SK-N-SH (cell line): ENCODE measurements at regions not wholly inside any gene's neighbourhood (a gene's known extent, or its start where the extent isn't known, plus 50 kb on each side); places are given as distances from the start of the nearest gene placed in this dataset.

Experiments used
- CTCF ChIA-PET: fragments of 300-600, 350-600 bp; formaldehyde crosslinking; extraction: SDS; loops from one replicate; lab custom pipeline; 2021; lab: Yijun Ruan, JAX
- POLR2A ChIA-PET: fragments of 350-600 bp; sonication (Branson Sonifier 250); formaldehyde crosslinking; extraction: SDS; loops from one replicate; lab custom pipeline; 2020; ENCODE audit warnings: antibody characterized with exemption, inconsistent platforms; lab: Yijun Ruan, JAX
- DNase-seq: peaks from one replicate; pipeline ENCODE4 v3.0.0; 2012
- H2AFZ ChIP-seq: fragments of 200-600 bp; sonication (generic); 2 replicates; pipeline ENCODE4 v1.8.1; 2016; ENCODE audit warnings: antibody characterized with exemption, mild to moderate bottlenecking, low read depth
- H3F3A ChIP-seq: fragments of 200-600 bp; sonication (generic); replicated peaks from 2 replicates; pipeline ENCODE3; 2016; ENCODE audit warnings: antibody characterized with exemption, mild to moderate bottlenecking; ENCODE audit not compliant: insufficient read depth
- H3K27ac ChIP-seq, 2 experiments: fragments of 200-500 bp in 1 of 2; fragments of 200-600 bp in 1 of 2; sonication (Bioruptor generic) in 1 of 2; sonication (generic), shearing (Covaris generic) in 1 of 2; 2 replicates each; pipeline versions ENCODE4 v1.5.1 to v1.6.1; 2014 to 2016; ENCODE audit warnings: low read depth in 2 of 2, inconsistent platforms in 1 of 2, low read length in 1 of 2, mild to moderate bottlenecking in 1 of 2, mixed read lengths in 1 of 2
- H3K27me3 ChIP-seq: fragments of 200-600 bp; sonication (generic), shearing (Covaris generic); 2 replicates; pipeline ENCODE4 v1.6.1; 2016; ENCODE audit warnings: mixed run types; ENCODE audit not compliant: insufficient read depth
- H3K36me3 ChIP-seq, 2 experiments: fragments of 200-500 bp in 1 of 2; fragments of 200-600 bp in 1 of 2; sonication (Bioruptor generic) in 1 of 2; sonication (generic) in 1 of 2; replicated peaks in 1 of 2; 2 replicates each; pipeline versions ENCODE3 to v1.5.1; 2014 to 2016; ENCODE audit warnings: low read length in 1 of 2, mild to moderate bottlenecking in 1 of 2; ENCODE audit not compliant: insufficient read depth in 2 of 2, control insufficient read depth in 1 of 2
- H3K4me1 ChIP-seq, 2 experiments: fragments of 200-500 bp in 1 of 2; fragments of 200-600 bp in 1 of 2; sonication (Bioruptor generic) in 1 of 2; sonication (generic), shearing (Covaris generic) in 1 of 2; 2 replicates each; pipeline versions ENCODE4 v1.5.1 to v1.6.1; 2014 to 2016; ENCODE audit warnings: low read depth in 1 of 2, low read length in 1 of 2, mixed run types in 1 of 2; ENCODE audit not compliant: insufficient read depth in 2 of 2, control insufficient read depth in 1 of 2
- H3K4me2 ChIP-seq: fragments of 200-600 bp; sonication (generic), shearing (Covaris generic); 2 replicates; pipeline ENCODE4 v1.6.1; 2017; ENCODE audit warnings: mixed run types
- H3K4me3 ChIP-seq, 2 experiments: fragments of 200-500 bp in 1 of 2; fragments of 200-600 bp in 1 of 2; sonication (Bioruptor generic) in 1 of 2; sonication (generic), shearing (Covaris generic) in 1 of 2; 2 replicates each; pipeline versions ENCODE4 v1.5.1 to v1.8.1; 2014 to 2016; ENCODE audit warnings: low read depth in 2 of 2, inconsistent platforms in 1 of 2, low read length in 1 of 2, mild to moderate bottlenecking in 1 of 2, mixed read lengths in 1 of 2, moderate library complexity in 1 of 2
- H3K79me2 ChIP-seq: fragments of 200-600 bp; sonication (generic); 2 replicates; pipeline ENCODE4 v1.8.1; 2017; ENCODE audit warnings: mild to moderate bottlenecking; ENCODE audit not compliant: insufficient read depth
- H3K9ac ChIP-seq: fragments of 200-600 bp; sonication (generic); 2 replicates; pipeline ENCODE4 v1.6.1; 2017; ENCODE audit warnings: mixed run types
- H3K9me2 ChIP-seq: fragments of 200-600 bp; sonication (generic); 2 replicates; pipeline ENCODE4 v1.6.1; 2017; ENCODE audit warnings: mixed run types
- H3K9me3 ChIP-seq: fragments of 200-600 bp; sonication (generic); 2 replicates; pipeline ENCODE4 v1.6.1; 2017; ENCODE audit warnings: mixed run types, mild to moderate bottlenecking, moderate library complexity
- H4K20me1 ChIP-seq: fragments of 200-600 bp; sonication (generic); 2 replicates; pipeline ENCODE4 v1.6.1; 2017; ENCODE audit warnings: mild to moderate bottlenecking, mixed run types; ENCODE audit not compliant: insufficient read depth
- EZH2phosphoT487 ChIP-seq: fragments of 200-600 bp; sonication (generic); IDR thresholded peaks from 2 replicates; pipeline ENCODE4 v1.6.1; 2017; ENCODE audit warnings: low read depth, mixed run types, mild to moderate bottlenecking, antibody characterized with exemption, moderate library complexity, borderline replicate concordance
- FOSL2 ChIP-seq: IDR thresholded peaks from 2 replicates; pipeline ENCODE4 v1.4.0; 2012; ENCODE audit warnings: low read depth, mild to moderate bottlenecking, moderate library complexity, borderline replicate concordance
- FOXJ3 ChIP-seq: sonication (generic); formaldehyde crosslinking; IDR thresholded peaks from 2 replicates; pipeline ENCODE4 v1.5.1; 2020; ENCODE audit warnings: mild to moderate bottlenecking, missing genetic modification reagents
- GATA2 ChIP-seq: sonication (generic); formaldehyde crosslinking; IDR thresholded peaks from 2 replicates; pipeline ENCODE4 v1.5.0; 2020; ENCODE audit warnings: mild to moderate bottlenecking, missing genetic modification reagents
- MEF2A ChIP-seq: IDR thresholded peaks from 2 replicates; pipeline ENCODE4 v1.4.0; 2012; ENCODE audit warnings: low read depth, borderline replicate concordance
- PBX3 ChIP-seq: IDR thresholded peaks from 2 replicates; pipeline ENCODE4; 2012
- REST ChIP-seq: IDR thresholded peaks from 2 replicates; pipeline ENCODE4 v1.6.1; 2012; ENCODE audit warnings: mild to moderate bottlenecking, low read depth, low read length, moderate library complexity
- RFX5 ChIP-seq: IDR thresholded peaks from 2 replicates; pipeline ENCODE4 v1.6.1; 2012; ENCODE audit warnings: mild to moderate bottlenecking, improper control_type of control experiment, low read length
- SIN3A ChIP-seq: IDR thresholded peaks from 2 replicates; pipeline ENCODE4 v1.6.1; 2012; ENCODE audit warnings: low read depth, mild to moderate bottlenecking, low read length, moderate library complexity, borderline replicate concordance
- SMC3 ChIP-seq: IDR thresholded peaks from 2 replicates; pipeline ENCODE4 v1.6.1; 2012; ENCODE audit warnings: low read depth, low read length, improper control_type of control experiment
- TAF1 ChIP-seq: IDR thresholded peaks from 2 replicates; pipeline ENCODE4 v1.6.1; 2012; ENCODE audit warnings: low read depth, mild to moderate bottlenecking, low read length, moderate library complexity, borderline replicate concordance
- TCF12 ChIP-seq: IDR thresholded peaks from 2 replicates; pipeline ENCODE4 v1.4.0; 2012
- ZBTB33 ChIP-seq: IDR thresholded peaks from 2 replicates; pipeline ENCODE4 v1.4.0; 2012; ENCODE audit warnings: low read depth, borderline replicate concordance
- WGBS: methylation state at CpG from one replicate; pipeline ENCODE4 v1.1.6; 2017; ENCODE audit warnings: low lambda C conversion rate; 5-methylcytosine and 5-hydroxymethylcytosine counted together
- TF ChIP-seq, protein P1 (sequence below): IDR thresholded peaks from 2 replicates; pipeline ENCODE4 v1.4.0; 2012; ENCODE audit warnings: low read depth
- TF ChIP-seq, protein P2 (sequence below): fragments of 200-600 bp; sonication (generic); IDR thresholded peaks from 2 replicates; pipeline ENCODE4 v1.6.1; 2017; ENCODE audit warnings: antibody characterized with exemption, mild to moderate bottlenecking, moderate library complexity

DNA sequence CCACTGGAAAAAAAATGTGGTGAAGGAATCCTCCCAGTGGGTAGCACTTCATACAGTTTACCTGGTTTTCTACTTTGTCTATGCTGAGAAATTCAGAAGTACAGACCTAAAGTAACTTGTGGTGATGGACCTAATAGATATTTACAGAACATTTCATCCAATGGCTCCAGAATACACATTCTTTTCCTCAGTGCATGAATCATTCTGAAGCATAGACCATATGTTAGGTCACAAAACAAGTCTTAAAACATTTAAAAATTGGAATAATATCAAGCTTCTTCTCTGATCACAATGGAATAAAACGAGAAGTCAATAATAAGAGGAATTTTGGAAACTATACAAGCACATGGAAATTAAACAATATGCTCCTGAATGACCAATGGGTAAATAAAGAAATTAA is 450.1 kb upstream of the INTU start:
- no peaks in the 10 kb centered on the region for H3K36me3 ChIP-seq
- no peak overlapping the region for H3K4me3 ChIP-seq
- H2AFZ ChIP-seq, result no peak overlapping the region
- H3K27ac ChIP-seq, result no peak overlapping the region
- no peak for DNase-seq
- no peak for TF ChIP-seq SIN3A
- no peak for TF ChIP-seq ZBTB33
- TF ChIP-seq TCF12, result no peak
- no peak for TF ChIP-seq FOSL2
- no peak for TF ChIP-seq GATA2 (CRISPR knock-in tag)
- no peak for TF ChIP-seq EZH2phosphoT487
- no peak for TF ChIP-seq SMC3
- TF ChIP-seq MEF2A, result no peak
- TF ChIP-seq FOXJ3 (CRISPR knock-in tag), result no peak
- no peak overlapping the region for H3K4me2 ChIP-seq
- WGBS, result 11% methylated on average over 1 of the region's 1 CpG
- no peaks in the 10 kb centered on the region for H3K9me2 ChIP-seq
- CTCF ChIA-PET, result no interaction called here
- POLR2A ChIA-PET, result no interaction called here
- H3K79me2 ChIP-seq, result no peaks in the 10 kb centered on the region
- no peaks in the 10 kb centered on the region for H3K4me1 ChIP-seq
- H4K20me1 ChIP-seq, result no peaks in the 10 kb centered on the region
- no peaks in the 10 kb centered on the region for H3F3A ChIP-seq
- H3K27me3 ChIP-seq, result no peaks in the 10 kb centered on the region
- 0 out of 2 replicates have a peak, but pooled peaks cover 9% of the 10 kb centered on the region for H3K9me3 ChIP-seq
- H3K9ac ChIP-seq, result no peak overlapping the region

GRCh38 chr4:127188847-127189246 is 443.9 kb upstream of the INTU start:
- Histone ChIP-seq H3K9me3 (0 out of 2 replicates have a peak, but pooled peaks cover 9% of the 10 kb centered on the region), H3K27me3 (no peaks in the 10 kb centered on the region), H4K20me1 (no peaks in the 10 kb centered on the region), H3K79me2 (no peaks in the 10 kb centered on the region), H3F3A (no peaks in the 10 kb centered on the region), H3K4me2 (no peak overlapping the region), H3K4me1 (no peaks in the 10 kb centered on the region), H3K27ac (no peak overlapping the region), H2AFZ (no peak overlapping the region), H3K4me3 (no peak overlapping the region), H3K9ac (no peak overlapping the region), H3K36me3 (no peaks in the 10 kb centered on the region), H3K9me2 (no peaks in the 10 kb centered on the region)
- CTCF ChIA-PET, result interaction anchor here (0.6 to 1.6 kb wide), 4 partner anchors 21 to 290 kb away, joined by 3 to 5 read pairs (median 3); no protein-coding TSS in a partner anchor
- no peak for DNase-seq
- WGBS, result 0% methylated on average over 1 of the region's 1 CpG
- POLR2A ChIA-PET, result no interaction called here
- TF ChIP-seq, protein P1, sequence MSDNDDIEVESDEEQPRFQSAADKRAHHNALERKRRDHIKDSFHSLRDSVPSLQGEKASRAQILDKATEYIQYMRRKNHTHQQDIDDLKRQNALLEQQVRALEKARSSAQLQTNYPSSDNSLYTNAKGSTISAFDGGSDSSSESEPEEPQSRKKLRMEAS, result no peak
- no peak for TF ChIP-seq REST
- TF ChIP-seq MEF2A, result no peak
- no peak for TF ChIP-seq RFX5
- no peak for TF ChIP-seq GATA2 (CRISPR knock-in tag)
- peak; percentile 36; the same call in 1 of the 2 replicates for TF ChIP-seq SMC3
- no peak for TF ChIP-seq PBX3
- TF ChIP-seq SIN3A, result no peak
- TF ChIP-seq, protein P2, sequence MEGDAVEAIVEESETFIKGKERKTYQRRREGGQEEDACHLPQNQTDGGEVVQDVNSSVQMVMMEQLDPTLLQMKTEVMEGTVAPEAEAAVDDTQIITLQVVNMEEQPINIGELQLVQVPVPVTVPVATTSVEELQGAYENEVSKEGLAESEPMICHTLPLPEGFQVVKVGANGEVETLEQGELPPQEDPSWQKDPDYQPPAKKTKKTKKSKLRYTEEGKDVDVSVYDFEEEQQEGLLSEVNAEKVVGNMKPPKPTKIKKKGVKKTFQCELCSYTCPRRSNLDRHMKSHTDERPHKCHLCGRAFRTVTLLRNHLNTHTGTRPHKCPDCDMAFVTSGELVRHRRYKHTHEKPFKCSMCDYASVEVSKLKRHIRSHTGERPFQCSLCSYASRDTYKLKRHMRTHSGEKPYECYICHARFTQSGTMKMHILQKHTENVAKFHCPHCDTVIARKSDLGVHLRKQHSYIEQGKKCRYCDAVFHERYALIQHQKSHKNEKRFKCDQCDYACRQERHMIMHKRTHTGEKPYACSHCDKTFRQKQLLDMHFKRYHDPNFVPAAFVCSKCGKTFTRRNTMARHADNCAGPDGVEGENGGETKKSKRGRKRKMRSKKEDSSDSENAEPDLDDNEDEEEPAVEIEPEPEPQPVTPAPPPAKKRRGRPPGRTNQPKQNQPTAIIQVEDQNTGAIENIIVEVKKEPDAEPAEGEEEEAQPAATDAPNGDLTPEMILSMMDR, result peak; percentile 35
- no peak for TF ChIP-seq ZBTB33
- TF ChIP-seq FOSL2, result no peak
- no peak for TF ChIP-seq TAF1
